ENCODE measurements at regions not wholly inside any gene's neighbourhood (a gene's known extent, or its start where the extent isn't known, plus 50 kb on each side); places are given as distances from the start of the nearest gene placed in this dataset.

- ChIA-PET POLR2A (no interaction called here), CTCF (no interaction called here)
- Histone ChIP-seq H3K9me3 (ENCODE audit: control insufficient read depth in 1 of 2, insufficient read depth in 1 of 2, low read length in 2 of 2) (no peaks in the 10 kb centered on the region), H3K27me3 (ENCODE audit: control insufficient read depth in 1 of 2, insufficient read depth in 2 of 2, low read length in 2 of 2) (no peaks in the 10 kb centered on the region), H3K36me3 (ENCODE audit: insufficient read depth, low read length) (no peaks in the 10 kb centered on the region), H3K4me1 (ENCODE audit: insufficient read depth, low read length) (no peaks in the 10 kb centered on the region), H3K27ac (ENCODE audit: low read depth in 1 of 2, low read length in 2 of 2) (no peak overlapping the region), H3K4me3 (ENCODE audit: low read length) (no peak overlapping the region)
- intact Hi-C loops (cut with DNase I, micrococcal nuclease): loop anchor here in 1 of 2 experiments (5.0 kb wide), 1 partner anchor 33 kb away; no protein-coding TSS in a partner anchor
- ATAC-seq (ENCODE audit: poor library complexity) (no peak), DNase-seq (no peak)
- H3K4me1 Mint-ChIP-seq (ENCODE audit: low read depth): no peaks in the 10 kb centered on the region
- H3K4me3 Mint-ChIP-seq: no peak overlapping the region
- TF ChIP-seq, protein P1, sequence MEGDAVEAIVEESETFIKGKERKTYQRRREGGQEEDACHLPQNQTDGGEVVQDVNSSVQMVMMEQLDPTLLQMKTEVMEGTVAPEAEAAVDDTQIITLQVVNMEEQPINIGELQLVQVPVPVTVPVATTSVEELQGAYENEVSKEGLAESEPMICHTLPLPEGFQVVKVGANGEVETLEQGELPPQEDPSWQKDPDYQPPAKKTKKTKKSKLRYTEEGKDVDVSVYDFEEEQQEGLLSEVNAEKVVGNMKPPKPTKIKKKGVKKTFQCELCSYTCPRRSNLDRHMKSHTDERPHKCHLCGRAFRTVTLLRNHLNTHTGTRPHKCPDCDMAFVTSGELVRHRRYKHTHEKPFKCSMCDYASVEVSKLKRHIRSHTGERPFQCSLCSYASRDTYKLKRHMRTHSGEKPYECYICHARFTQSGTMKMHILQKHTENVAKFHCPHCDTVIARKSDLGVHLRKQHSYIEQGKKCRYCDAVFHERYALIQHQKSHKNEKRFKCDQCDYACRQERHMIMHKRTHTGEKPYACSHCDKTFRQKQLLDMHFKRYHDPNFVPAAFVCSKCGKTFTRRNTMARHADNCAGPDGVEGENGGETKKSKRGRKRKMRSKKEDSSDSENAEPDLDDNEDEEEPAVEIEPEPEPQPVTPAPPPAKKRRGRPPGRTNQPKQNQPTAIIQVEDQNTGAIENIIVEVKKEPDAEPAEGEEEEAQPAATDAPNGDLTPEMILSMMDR (IDR thresholded peaks at IDR 0.05): no peak
- H3K27me3 Mint-ChIP-seq: no peaks in the 10 kb centered on the region
- H3K9me3 Mint-ChIP-seq: no peaks in the 10 kb centered on the region
- H3K27ac Mint-ChIP-seq: no peak overlapping the region
- H3K36me3 Mint-ChIP-seq (ENCODE audit: low read depth): no peaks in the 10 kb centered on the region
Measured at GRCh38 chr13:20344836-20345490, 112.8 kb upstream of the GJB6 start.

DNA sequence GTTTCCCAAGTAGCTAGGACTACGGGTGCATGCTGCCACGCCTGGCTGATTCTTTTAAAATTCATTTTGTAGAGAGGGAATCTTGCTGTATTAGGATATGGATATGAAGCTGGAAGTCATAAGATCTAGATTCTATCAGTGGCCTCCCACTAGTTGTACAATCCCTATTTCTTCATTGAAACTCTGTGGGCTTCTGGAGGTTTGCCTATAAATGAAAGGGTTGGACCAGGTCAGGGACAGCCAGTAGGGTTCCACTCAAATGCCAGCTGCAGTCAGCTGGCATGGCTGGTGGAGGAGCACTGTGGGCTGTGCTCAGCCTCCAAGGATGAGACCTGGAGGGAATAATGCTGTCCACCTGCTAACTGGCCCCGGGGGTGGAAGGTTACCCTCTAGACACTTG, 110.2 kb upstream of the GJB6 start:
- Histone ChIP-seq H3K36me3 (ENCODE audit: insufficient read depth, low read length) (no peaks in the 10 kb centered on the region), H3K4me3 (ENCODE audit: low read length) (no peak overlapping the region), H3K27me3 (ENCODE audit: control insufficient read depth in 1 of 2, insufficient read depth in 2 of 2, low read length in 2 of 2) (no peaks in the 10 kb centered on the region), H3K27ac (ENCODE audit: low read depth in 1 of 2, low read length in 2 of 2) (no peak overlapping the region), H3K4me1 (ENCODE audit: insufficient read depth, low read length) (no peaks in the 10 kb centered on the region), H3K9me3 (ENCODE audit: control insufficient read depth in 1 of 2, insufficient read depth in 1 of 2, low read length in 2 of 2) (no peaks in the 10 kb centered on the region)
- TF ChIP-seq, protein P1 (IDR thresholded peaks at IDR 0.05): no peak
- ChIA-PET CTCF (no interaction called here), POLR2A (no interaction called here)
- Mint-ChIP-seq H3K9me3 (no peaks in the 10 kb centered on the region), H3K36me3 (ENCODE audit: low read depth) (no peaks in the 10 kb centered on the region), H3K4me3 (no peak overlapping the region), H3K27me3 (no peaks in the 10 kb centered on the region), H3K27ac (no peak overlapping the region), H3K4me1 (ENCODE audit: low read depth) (no peaks in the 10 kb centered on the region)
- ATAC-seq (ENCODE audit: poor library complexity): no peak
- intact Hi-C loops (cut with DNase I, micrococcal nuclease): no loop called here
- no peak for DNase-seq

DNA sequence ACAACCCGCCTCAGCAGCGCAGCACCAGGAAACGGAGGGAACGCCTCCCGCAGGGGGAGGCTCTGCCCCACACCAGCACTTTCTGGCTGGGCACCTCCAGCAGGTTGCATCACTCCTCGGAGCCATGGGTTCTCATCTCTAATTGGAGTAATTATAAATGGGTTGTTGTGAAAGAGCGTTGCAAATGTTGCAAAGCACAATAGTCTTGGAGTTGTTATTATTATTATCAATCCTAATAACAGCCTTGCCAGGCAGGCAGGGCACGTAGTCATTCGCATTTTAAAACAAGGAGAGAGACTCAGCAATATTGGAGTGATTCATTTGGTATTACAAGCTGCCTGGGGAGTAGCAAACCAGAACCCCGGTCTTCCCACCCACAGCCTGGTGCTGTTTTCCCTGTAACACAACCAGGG, 108.6 kb upstream of the GJB6 start:
- Mint-ChIP-seq H3K4me3 (no peak overlapping the region), H3K27ac (no peak overlapping the region), H3K4me1 (ENCODE audit: low read depth) (no peaks in the 10 kb centered on the region), H3K9me3 (no peaks in the 10 kb centered on the region), H3K36me3 (ENCODE audit: low read depth) (no peaks in the 10 kb centered on the region), H3K27me3 (no peaks in the 10 kb centered on the region)
- ChIA-PET POLR2A (no interaction called here), CTCF (no interaction called here)
- H3K4me1 ChIP-seq (ENCODE audit: insufficient read depth, low read length): no peaks in the 10 kb centered on the region
- H3K4me3 ChIP-seq (ENCODE audit: low read length): no peak overlapping the region
- no peaks in the 10 kb centered on the region for H3K36me3 ChIP-seq (ENCODE audit: insufficient read depth, low read length)
- no peak overlapping the region for H3K27ac ChIP-seq (ENCODE audit: low read depth in 1 of 2, low read length in 2 of 2)
- no peaks in the 10 kb centered on the region for H3K9me3 ChIP-seq (ENCODE audit: control insufficient read depth in 1 of 2, insufficient read depth in 1 of 2, low read length in 2 of 2)
- TF ChIP-seq, protein P1 (IDR thresholded peaks at IDR 0.05): no peak
- intact Hi-C loops (cut with DNase I, micrococcal nuclease): no loop called here
- ATAC-seq (ENCODE audit: poor library complexity) (no peak), DNase-seq (no peak)
- H3K27me3 ChIP-seq (ENCODE audit: control insufficient read depth in 1 of 2, insufficient read depth in 2 of 2, low read length in 2 of 2): no peaks in the 10 kb centered on the region

All from CD4-positive, alpha-beta T cell (primary cell).